HG03439 (cell line): ENCODE measurements at regions not wholly inside any gene's neighbourhood (a gene's known extent, or its start where the extent isn't known, plus 50 kb on each side); places are given as distances from the start of the nearest gene placed in this dataset.

Experiments used
- ATAC-seq: cut with Tn5 transposase; IDR thresholded peaks from one replicate; pipeline ENCODE4 v1.9.1; 2021; ENCODE audit warnings: mild to moderate bottlenecking, moderate library complexity; ENCODE audit not compliant: unreplicated experiment

GRCh38 chr3:117441851-117442250 lies 732.3 kb downstream of the TUSC7 start:
- ATAC-seq = no peak

- no peak for ATAC-seq
Observed at GRCh38 chr3:117442566-117442965, 733.0 kb downstream of the TUSC7 start.

- no peak for ATAC-seq
Observed at GRCh38 chr3:117443014-117443413, 733.4 kb downstream of the TUSC7 start.

- no peak for ATAC-seq
Observed at GRCh38 chr3:117444175-117444574, 734.6 kb downstream of the TUSC7 start.

- ATAC-seq = no peak
Observed at GRCh38 chr3:117447419-117447818, 737.8 kb downstream of the TUSC7 start.

GRCh38 chr3:117450026-117450425 lies 740.4 kb downstream of the TUSC7 start:
- no peak for ATAC-seq

GRCh38 chr3:117454254-117454653 lies 744.7 kb downstream of the TUSC7 start:
- ATAC-seq = no peak

- ATAC-seq = no peak
Observed at GRCh38 chr3:117454908-117455307, 745.3 kb downstream of the TUSC7 start.

GRCh38 chr3:117455782-117456181 lies 746.2 kb downstream of the TUSC7 start:
- ATAC-seq = no peak

GRCh38 chr3:117463276-117464115 lies 753.9 kb downstream of the TUSC7 start:
- no peak for ATAC-seq

- ATAC-seq = no peak
Observed at GRCh38 chr3:117471831-117472230, 762.3 kb downstream of the TUSC7 start.

- ATAC-seq = no peak
Observed at GRCh38 chr3:117473981-117474538, 764.5 kb downstream of the TUSC7 start.

GRCh38 chr3:117476572-117476971 lies 767.0 kb downstream of the TUSC7 start:
- ATAC-seq = no peak

GRCh38 chr3:117477214-117477755 lies 767.7 kb downstream of the TUSC7 start:
- ATAC-seq = no peak

GRCh38 chr3:117479095-117479494 lies 769.5 kb downstream of the TUSC7 start:
- ATAC-seq = peak; percentile 87

- no peak for ATAC-seq
Observed at GRCh38 chr3:117480525-117480924, 770.9 kb downstream of the TUSC7 start.

- no peak for ATAC-seq
Observed at GRCh38 chr3:117480972-117481371, 771.4 kb downstream of the TUSC7 start.

- ATAC-seq = no peak
Observed at GRCh38 chr3:117483839-117484238, 774.3 kb downstream of the TUSC7 start.

GRCh38 chr3:117485841-117486240 lies 776.3 kb downstream of the TUSC7 start:
- no peak for ATAC-seq

- no peak for ATAC-seq
Observed at GRCh38 chr3:117486719-117487716, 777.4 kb downstream of the TUSC7 start.

GRCh38 chr3:117488983-117489382 lies 779.4 kb downstream of the TUSC7 start:
- no peak for ATAC-seq
